Kidney (tissue), 13 donors: ENCODE measurements at regions not wholly inside any gene's neighbourhood (a gene's known extent, or its start where the extent isn't known, plus 50 kb on each side); places are given as distances from the start of the nearest gene placed in this dataset.

Experiments used
- DNase-seq, 5 donors: peaks; one replicate each; pipeline ENCODE4 v3.0.0-alpha.2; 2013 to 2020
- FAIRE-seq: peaks from 2 replicates; lab custom pipeline; 2012; peaks lifted over from hg19 to GRCh38; lab: Jason Lieb, UNC
- H3K27ac ChIP-seq, 2 donors: one replicate each; pipeline ENCODE4 v1.7.0; 2013; ENCODE audit warnings: low read depth in 2 of 2, low read length in 2 of 2, inconsistent platforms in 1 of 2
- H3K27me3 ChIP-seq: one replicate; pipeline ENCODE4 v1.7.1; 2013; ENCODE audit warnings: low read length, inconsistent platforms; ENCODE audit not compliant: control insufficient read depth, insufficient read depth
- H3K36me3 ChIP-seq, 3 donors: one replicate each; pipeline versions ENCODE4 v1.7.0 to v1.7.1; 2013; ENCODE audit warnings: low read length in 3 of 3, control low read depth in 1 of 3, inconsistent platforms in 1 of 3; ENCODE audit not compliant: insufficient read depth in 3 of 3, control insufficient read depth in 2 of 3
- H3K4me1 ChIP-seq, 3 donors: one replicate each; pipeline versions ENCODE4 v1.7.0 to v1.7.1; 2013; ENCODE audit warnings: low read length in 3 of 3, inconsistent platforms in 1 of 3, low read depth in 1 of 3; ENCODE audit not compliant: control insufficient read depth in 2 of 3, insufficient read depth in 2 of 3
- H3K4me3 ChIP-seq, 3 donors: one replicate each; pipeline versions ENCODE4 v1.7.0 to v1.8.1; 2013; ENCODE audit warnings: low read length in 3 of 3, control low read depth in 1 of 3, inconsistent platforms in 1 of 3
- H3K9ac ChIP-seq, 3 donors: one replicate each; pipeline versions ENCODE4 v1.7.0 to v1.7.1; 2013; ENCODE audit warnings: low read length in 3 of 3, control low read depth in 1 of 3, inconsistent platforms in 1 of 3
- H3K9me3 ChIP-seq, 3 donors: one replicate each; pipeline versions ENCODE4 v1.7.0 to v1.7.1; 2013; ENCODE audit warnings: low read length in 3 of 3, control low read depth in 1 of 3, inconsistent platforms in 1 of 3; ENCODE audit not compliant: control insufficient read depth in 2 of 3, insufficient read depth in 1 of 3
- intact Hi-C: fragments of 100-400 bp; cut with DNase I; formaldehyde crosslinking; loops from one replicate; pipeline ENCODE4 v1.11.1; 2022
- TF ChIP-seq, protein P1 (sequence below): IDR thresholded peaks from 3 replicates; pipeline ENCODE4 v1.5.1; 2012; ENCODE audit warnings: mild to moderate bottlenecking, moderate library complexity, borderline replicate concordance; ENCODE audit not compliant: insufficient read depth; ENCODE audit errors: extremely low read depth
- donor health status: control.
- donor health status: control.
- donor health status: control.
- donor health status: control.
- donor health status: control.
- donor health status: DM: yes; HTN: yes; CAD: no.
- donor health status: Normal renal cell carcinoma (clear cell type).

DNA sequence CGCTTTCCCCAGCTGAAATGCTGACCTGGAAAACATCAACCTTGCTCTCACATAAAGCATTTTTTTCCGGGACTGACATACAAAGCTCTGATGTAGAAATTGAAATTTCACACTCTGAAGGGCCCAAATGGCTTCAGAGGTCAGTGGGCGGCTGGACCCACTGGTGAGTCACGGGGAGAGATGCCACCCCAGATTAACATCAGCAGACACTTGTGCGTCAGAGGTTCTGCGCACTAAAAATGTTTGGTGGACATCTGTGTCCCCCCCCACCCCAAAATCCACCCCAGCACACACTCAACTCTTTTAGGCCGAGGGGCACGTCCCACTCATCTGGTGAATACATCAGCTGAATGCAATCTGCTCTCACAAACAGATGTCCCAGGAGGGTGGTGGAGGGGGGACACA, 208.9 kb downstream of the ASB1 start:
- H3K4me3 ChIP-seq: no peak overlapping the region
- H3K27ac ChIP-seq: no peak overlapping the region
- intact Hi-C loops: no loop called here
- H3K36me3 ChIP-seq: no peaks in the 10 kb centered on the region
- no peaks in the 10 kb centered on the region for H3K4me1 ChIP-seq
- DNase-seq (no peak), FAIRE-seq (no peak)
- no peak overlapping the region for H3K9ac ChIP-seq
- H3K9me3 ChIP-seq: no peaks in the 10 kb centered on the region
- H3K27me3 ChIP-seq: no peaks in the 10 kb centered on the region
- TF ChIP-seq, protein P1, sequence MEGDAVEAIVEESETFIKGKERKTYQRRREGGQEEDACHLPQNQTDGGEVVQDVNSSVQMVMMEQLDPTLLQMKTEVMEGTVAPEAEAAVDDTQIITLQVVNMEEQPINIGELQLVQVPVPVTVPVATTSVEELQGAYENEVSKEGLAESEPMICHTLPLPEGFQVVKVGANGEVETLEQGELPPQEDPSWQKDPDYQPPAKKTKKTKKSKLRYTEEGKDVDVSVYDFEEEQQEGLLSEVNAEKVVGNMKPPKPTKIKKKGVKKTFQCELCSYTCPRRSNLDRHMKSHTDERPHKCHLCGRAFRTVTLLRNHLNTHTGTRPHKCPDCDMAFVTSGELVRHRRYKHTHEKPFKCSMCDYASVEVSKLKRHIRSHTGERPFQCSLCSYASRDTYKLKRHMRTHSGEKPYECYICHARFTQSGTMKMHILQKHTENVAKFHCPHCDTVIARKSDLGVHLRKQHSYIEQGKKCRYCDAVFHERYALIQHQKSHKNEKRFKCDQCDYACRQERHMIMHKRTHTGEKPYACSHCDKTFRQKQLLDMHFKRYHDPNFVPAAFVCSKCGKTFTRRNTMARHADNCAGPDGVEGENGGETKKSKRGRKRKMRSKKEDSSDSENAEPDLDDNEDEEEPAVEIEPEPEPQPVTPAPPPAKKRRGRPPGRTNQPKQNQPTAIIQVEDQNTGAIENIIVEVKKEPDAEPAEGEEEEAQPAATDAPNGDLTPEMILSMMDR: no peak

DNA sequence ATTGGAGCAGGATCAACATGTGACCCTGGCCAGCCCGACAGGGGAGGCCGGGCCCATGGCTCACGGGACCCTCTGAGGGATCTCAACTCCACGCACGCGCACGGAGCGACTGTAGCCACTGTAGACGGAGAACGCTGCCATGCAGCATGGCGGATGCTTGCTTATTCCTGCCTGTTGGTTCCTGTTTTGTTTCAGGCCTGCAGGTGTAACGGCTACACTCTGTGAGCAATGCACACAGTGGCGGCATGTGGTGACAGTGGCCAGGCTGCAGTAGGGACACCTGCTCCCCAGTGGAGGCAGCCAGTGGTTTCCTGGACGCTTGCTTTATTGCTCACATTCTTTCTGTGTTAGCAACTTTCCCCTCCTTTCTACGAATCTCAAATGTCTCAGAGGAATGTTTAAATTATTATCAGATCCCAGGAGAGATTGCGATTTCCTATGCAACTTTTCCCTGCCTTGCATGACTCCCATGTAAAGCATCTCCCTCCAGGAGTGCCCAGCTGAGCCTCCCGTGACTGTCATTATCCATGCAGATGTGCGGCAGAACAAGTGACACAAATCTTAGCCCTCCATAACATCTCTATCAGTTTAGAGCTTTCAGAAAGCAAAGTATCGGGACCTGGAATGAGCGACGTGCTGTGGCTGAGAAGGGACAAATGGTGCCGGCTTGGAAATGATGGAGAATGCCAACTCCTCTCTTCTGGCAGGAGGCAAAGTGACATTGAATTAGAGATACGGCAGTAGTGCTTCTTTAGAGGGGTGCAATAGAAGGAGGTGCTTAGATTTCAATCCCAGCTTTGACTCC, 209.7 kb downstream of the ASB1 start:
- intact Hi-C loops: no loop called here
- no peaks in the 10 kb centered on the region for H3K27me3 ChIP-seq
- no peak overlapping the region for H3K27ac ChIP-seq
- no peak overlapping the region for H3K4me3 ChIP-seq
- H3K4me1 ChIP-seq: no peaks in the 10 kb centered on the region
- FAIRE-seq (no peak), DNase-seq (peak in 2 of 5 donors; percentile 8 to 18)
- no peaks in the 10 kb centered on the region for H3K36me3 ChIP-seq
- TF ChIP-seq, protein P1: no peak
- H3K9me3 ChIP-seq: no peaks in the 10 kb centered on the region
- no peak overlapping the region for H3K9ac ChIP-seq

DNA sequence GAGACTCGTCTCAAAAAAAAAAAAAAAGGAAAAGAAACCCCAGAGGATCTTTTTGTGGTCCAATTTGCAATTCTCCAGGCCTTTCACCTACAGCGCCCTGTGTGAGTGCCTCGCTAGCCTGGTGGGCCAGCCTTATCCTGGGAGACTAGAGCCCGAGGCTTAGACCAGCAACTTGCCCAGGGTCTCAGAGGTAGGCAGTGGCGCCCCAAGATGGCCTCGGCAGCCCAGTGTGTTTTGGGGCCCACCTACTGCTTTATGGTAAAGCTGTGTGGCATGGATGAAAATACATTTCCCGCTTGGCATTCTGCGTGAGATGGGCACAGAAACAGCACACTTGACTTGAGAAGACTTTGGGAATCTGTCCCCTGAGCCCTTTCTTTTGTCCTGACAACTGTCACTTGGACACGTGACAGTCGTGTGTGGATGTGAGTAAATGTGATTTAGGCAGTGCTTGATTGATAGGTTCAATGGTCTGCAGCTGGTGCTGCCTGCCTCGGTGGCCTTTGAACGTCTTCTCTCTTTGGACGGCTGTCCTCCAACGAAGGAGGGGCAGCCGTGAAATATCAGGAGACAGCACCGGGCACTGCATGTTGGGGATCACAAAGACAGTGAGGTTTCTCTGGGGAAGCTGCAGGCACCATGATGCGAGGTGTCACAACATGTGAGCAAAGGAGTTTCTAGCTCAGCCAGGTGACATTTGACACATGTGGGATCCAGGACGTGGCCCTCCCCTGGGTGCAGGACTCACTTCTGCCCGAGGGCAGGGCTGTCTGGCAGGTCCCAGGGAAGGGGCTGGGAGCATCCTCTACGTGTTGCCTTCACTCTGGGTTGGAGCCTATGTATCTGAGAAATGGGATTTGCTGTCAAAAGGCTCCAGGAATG, 209.5 kb upstream of the TWIST2 start:
- intact Hi-C loops: no loop called here
- Histone ChIP-seq H3K27ac (no peak overlapping the region), H3K9me3 (no peaks in the 10 kb centered on the region), H3K36me3 (no peaks in the 10 kb centered on the region), H3K9ac (no peak overlapping the region), H3K27me3 (no peaks in the 10 kb centered on the region), H3K4me1 (no peaks in the 10 kb centered on the region), H3K4me3 (no peak overlapping the region)
- FAIRE-seq (no peak), DNase-seq (no peak)
- TF ChIP-seq, protein P1: no peak
